A549 (cell line): ENCODE measurements at regions not wholly inside any gene's neighbourhood (a gene's known extent, or its start where the extent isn't known, plus 50 kb on each side); places are given as distances from the start of the nearest gene placed in this dataset.

Experiments used
- CHD2 ChIP-seq: fragments of 150-350 bp; IDR thresholded peaks from 2 replicates; pipeline ENCODE4 v1.6.1; 2014; ENCODE audit warnings: low read length; ENCODE audit not compliant: partially characterized antibody
- CTCF ChIP-seq: fragments of >200 bp; sonication (Bioruptor Twin); formaldehyde crosslinking; IDR thresholded peaks from 3 replicates; pipeline ENCODE4 v1.5.1; 2016
- POLR2A ChIP-seq: IDR thresholded peaks from 2 replicates; pipeline ENCODE4 v1.6.1; 2012; ENCODE audit warnings: mild to moderate bottlenecking, low read length
- SMC3 ChIP-seq: fragments of >200 bp; sonication (Bioruptor Twin); formaldehyde crosslinking; IDR thresholded peaks from 3 replicates; pipeline ENCODE4 v1.6.1; 2018; ENCODE audit warnings: inconsistent platforms
- USF2 ChIP-seq: fragments of 450-650 bp; IDR thresholded peaks from 2 replicates; pipeline ENCODE4 v1.6.1; 2014; ENCODE audit warnings: antibody characterized with exemption
- TF ChIP-seq, protein P1 (sequence below): IDR thresholded peaks from 2 replicates; pipeline ENCODE4 v1.6.1; 2012

DNA sequence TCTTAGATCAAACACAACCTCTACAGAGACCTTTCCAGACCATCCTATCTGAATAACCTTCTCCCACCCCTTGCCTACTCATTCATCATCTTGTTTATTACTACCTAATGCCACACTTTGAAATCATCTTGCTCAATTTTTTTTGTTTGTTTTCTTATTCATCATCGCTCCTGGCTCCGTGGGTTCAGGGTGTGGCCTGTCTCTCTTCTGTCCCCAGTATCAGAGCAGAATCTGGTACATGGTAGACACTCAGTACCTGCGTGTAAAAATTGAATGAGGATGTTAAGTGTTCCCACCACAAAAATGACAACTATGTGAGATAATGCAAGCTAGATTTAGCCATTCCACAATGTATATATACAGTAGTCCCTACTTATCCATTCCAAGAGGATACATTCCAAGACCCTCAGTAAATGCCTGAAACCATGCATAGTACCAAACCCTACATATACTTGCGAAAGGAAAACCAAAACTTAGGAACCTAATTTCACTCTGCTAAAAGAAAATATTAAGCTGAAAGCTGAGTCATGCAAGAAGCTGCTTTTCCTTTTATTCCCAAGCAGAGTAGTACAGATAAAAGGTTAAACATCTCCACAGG, 72.1 kb upstream of the SEC61G start:
- TF ChIP-seq CTCF (no peak), USF2 (no peak), POLR2A (no peak), CHD2 (no peak), SMC3 (no peak)
- TF ChIP-seq, protein P1, sequence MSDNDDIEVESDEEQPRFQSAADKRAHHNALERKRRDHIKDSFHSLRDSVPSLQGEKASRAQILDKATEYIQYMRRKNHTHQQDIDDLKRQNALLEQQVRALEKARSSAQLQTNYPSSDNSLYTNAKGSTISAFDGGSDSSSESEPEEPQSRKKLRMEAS = peak; percentile 74
